Activated naive CD4-positive, alpha-beta T cell treated with anti-CD3 and anti-CD28 coated beads, Interleukin-2, amount 10 ng/mL, durations not matched to agents 7 days and 5 days (primary cell): ENCODE measurements at regions not wholly inside any gene's neighbourhood (a gene's known extent, or its start where the extent isn't known, plus 50 kb on each side); places are given as distances from the start of the nearest gene placed in this dataset.
A peak's percentile ranks its signal among the peaks of the same experiment; 100 is the strongest.

Experiments
- CTCF ChIA-PET: fragments of 350-600 bp; sonication (Branson Sonifier 250); formaldehyde crosslinking; loops from one replicate; lab custom pipeline; 2021; ENCODE audit warnings: antibody characterized with exemption; lab: Charles Lee
- DNase-seq: peaks from one replicate; pipeline ENCODE4 v3.0.0-alpha.2; 2020
- H3K27ac Mint-ChIP-seq: one replicate; pipeline ENCODE4 v1.8.0; 2021; ENCODE audit warnings: mild to moderate bottlenecking, moderate library complexity, mixed read lengths
- H3K27me3 Mint-ChIP-seq: one replicate; pipeline ENCODE4 v1.8.0; 2021; ENCODE audit warnings: mild to moderate bottlenecking, mixed read lengths
- H3K36me3 Mint-ChIP-seq: one replicate; pipeline ENCODE4 v1.8.0; 2021; ENCODE audit warnings: mixed read lengths
- H3K4me1 Mint-ChIP-seq: one replicate; pipeline ENCODE4 v1.8.0; 2021; ENCODE audit warnings: mixed read lengths
- H3K4me3 Mint-ChIP-seq: one replicate; pipeline ENCODE4 v1.8.0; 2021; ENCODE audit warnings: mild to moderate bottlenecking, moderate library complexity, mixed read lengths
- H3K9me3 Mint-ChIP-seq: one replicate; pipeline ENCODE4 v1.8.0; 2021; ENCODE audit warnings: mixed read lengths

DNA sequence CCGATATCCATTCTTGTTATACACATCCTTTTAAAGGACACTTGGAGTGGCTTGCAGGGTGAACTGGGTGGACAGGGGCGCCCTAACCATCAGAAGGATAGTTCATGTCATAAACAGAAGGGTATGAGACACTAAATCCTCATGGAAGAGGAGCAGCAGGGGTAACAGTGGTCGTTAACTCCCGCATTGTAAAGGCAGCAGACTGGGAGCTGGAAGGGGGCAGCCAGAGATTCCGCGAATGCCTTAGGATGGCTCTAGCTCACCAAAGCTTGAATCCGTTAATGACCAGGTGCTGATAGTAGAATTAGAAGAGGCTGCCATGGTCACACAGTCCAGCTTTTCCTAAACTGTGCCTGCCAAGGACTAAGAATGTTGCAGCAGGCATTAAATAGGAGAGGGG lies 85.2 kb upstream of the ANKRD34C start:
- DNase-seq = no peak
- no peaks in the 10 kb centered on the region for H3K36me3 Mint-ChIP-seq
- no peak overlapping the region for H3K27ac Mint-ChIP-seq
- CTCF ChIA-PET = interaction anchor here (2.1 kb wide), 1 partner anchor 13 kb away, joined by 6 read pairs; no protein-coding TSS in a partner anchor
- no peaks in the 10 kb centered on the region for H3K4me1 Mint-ChIP-seq
- H3K27me3 Mint-ChIP-seq = peaks cover 33% of the 10 kb centered on the region
- H3K4me3 Mint-ChIP-seq = no peak overlapping the region
- no peaks in the 10 kb centered on the region for H3K9me3 Mint-ChIP-seq

- CTCF ChIA-PET = interaction anchor here (0.6 to 1.4 kb wide), 2 partner anchors 11 to 281 kb away, joined by 3 to 7 read pairs; no protein-coding TSS in a partner anchor
- Mint-ChIP-seq H3K4me1 (no peaks in the 10 kb centered on the region), H3K27ac (no peak overlapping the region), H3K4me3 (no peak overlapping the region), H3K9me3 (no peaks in the 10 kb centered on the region), H3K36me3 (no peaks in the 10 kb centered on the region), H3K27me3 (peaks cover 33% of the 10 kb centered on the region)
- no peak for DNase-seq
Measured at GRCh38 chr15:79195802-79196201, 86.7 kb upstream of the ANKRD34C start.

DNA sequence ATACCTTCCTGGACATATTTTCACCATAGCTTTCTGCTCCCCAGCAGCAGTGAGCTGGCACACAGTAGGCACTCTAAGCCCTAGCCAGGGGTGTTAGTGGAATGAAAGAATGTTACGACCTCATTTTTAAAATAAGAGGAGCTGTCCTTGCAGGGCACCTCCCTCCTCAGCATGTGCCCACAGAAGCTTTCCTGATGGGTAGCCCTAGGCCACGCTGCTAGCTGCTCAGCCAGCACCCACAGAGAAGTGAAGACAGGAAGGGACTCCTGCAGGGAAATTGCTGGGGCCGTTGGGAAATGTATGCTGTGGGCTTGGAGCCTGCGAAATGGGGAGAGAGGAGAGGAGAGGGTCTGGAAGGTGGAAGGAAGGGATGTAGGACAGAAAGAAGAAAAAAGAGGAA lies 87.3 kb upstream of the ANKRD34C start:
- DNase-seq = no peak
- Mint-ChIP-seq H3K9me3 (no peaks in the 10 kb centered on the region), H3K4me1 (no peaks in the 10 kb centered on the region), H3K27me3 (peaks cover 32% of the 10 kb centered on the region), H3K36me3 (no peaks in the 10 kb centered on the region), H3K27ac (no peak overlapping the region), H3K4me3 (no peak overlapping the region)
- CTCF ChIA-PET = interaction anchor here (0.6 to 1.4 kb wide), 2 partner anchors 10 to 281 kb away, joined by 3 to 7 read pairs; no protein-coding TSS in a partner anchor

GRCh38 chr15:79194386-79194785 lies 88.1 kb upstream of the ANKRD34C start:
- no peak for DNase-seq
- Mint-ChIP-seq H3K4me3 (no peak overlapping the region), H3K9me3 (no peaks in the 10 kb centered on the region), H3K4me1 (no peaks in the 10 kb centered on the region), H3K36me3 (no peaks in the 10 kb centered on the region), H3K27me3 (peaks cover 32% of the 10 kb centered on the region), H3K27ac (no peak overlapping the region)
- CTCF ChIA-PET = interaction anchor here (1.4 kb wide), 1 partner anchor 10 kb away, joined by 7 read pairs; no protein-coding TSS in a partner anchor

DNA sequence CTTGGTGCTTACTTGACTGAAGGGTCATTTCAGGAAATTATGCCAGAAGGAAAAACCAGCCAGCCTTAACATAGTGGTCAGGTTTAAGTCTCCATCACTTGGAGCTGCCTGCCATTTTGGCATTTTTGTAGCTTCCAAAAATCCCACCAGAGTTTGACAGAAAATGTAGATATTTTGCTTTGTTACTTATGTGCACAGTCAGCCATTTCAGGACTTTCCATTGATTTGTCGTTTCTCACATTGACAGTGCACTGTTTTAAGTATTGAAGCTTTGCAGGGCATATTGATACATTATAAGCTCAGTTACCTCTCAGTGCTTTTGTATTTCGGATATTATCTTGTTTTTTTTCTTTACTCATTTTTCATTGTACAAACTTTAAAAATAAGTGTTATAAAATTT lies 89.0 kb upstream of the ANKRD34C start:
- peaks cover 31% of the 10 kb centered on the region for H3K27me3 Mint-ChIP-seq
- H3K4me1 Mint-ChIP-seq = no peaks in the 10 kb centered on the region
- H3K36me3 Mint-ChIP-seq = no peaks in the 10 kb centered on the region
- H3K4me3 Mint-ChIP-seq = no peak overlapping the region
- no peak for DNase-seq
- no peak overlapping the region for H3K27ac Mint-ChIP-seq
- H3K9me3 Mint-ChIP-seq = no peaks in the 10 kb centered on the region
- CTCF ChIA-PET = interaction anchor here (2.1 kb wide), 1 partner anchor 9 kb away, joined by 8 read pairs; no protein-coding TSS in a partner anchor

- no peak overlapping the region for H3K4me3 Mint-ChIP-seq
- CTCF ChIA-PET = interaction anchor here (2.1 kb wide), 1 partner anchor 8 kb away, joined by 8 read pairs; no protein-coding TSS in a partner anchor
Measured at GRCh38 chr15:79193103-79193502, 89.4 kb upstream of the ANKRD34C start.

GRCh38 chr15:79192462-79193036 lies 90.0 kb upstream of the ANKRD34C start:
- Mint-ChIP-seq H3K4me3 (no peak overlapping the region), H3K36me3 (no peaks in the 10 kb centered on the region), H3K9me3 (no peaks in the 10 kb centered on the region), H3K27ac (no peak overlapping the region), H3K4me1 (no peaks in the 10 kb centered on the region), H3K27me3 (peaks cover 28% of the 10 kb centered on the region)
- CTCF ChIA-PET = interaction anchor here (2.1 kb wide), 1 partner anchor 8 kb away, joined by 8 read pairs; no protein-coding TSS in a partner anchor
- DNase-seq = no peak

More at GRCh38 chr15:79193103-79193502, 89.4 kb upstream of the ANKRD34C start:
- no peaks in the 10 kb centered on the region for H3K9me3 Mint-ChIP-seq
- no peak for DNase-seq
- no peak overlapping the region for H3K27ac Mint-ChIP-seq
- no peaks in the 10 kb centered on the region for H3K4me1 Mint-ChIP-seq
- peaks cover 28% of the 10 kb centered on the region for H3K27me3 Mint-ChIP-seq
- H3K36me3 Mint-ChIP-seq = no peaks in the 10 kb centered on the region

- Mint-ChIP-seq H3K27ac (no peak overlapping the region), H3K36me3 (no peaks in the 10 kb centered on the region), H3K4me3 (no peak overlapping the region), H3K27me3 (peaks cover 18% of the 10 kb centered on the region), H3K4me1 (no peaks in the 10 kb centered on the region), H3K9me3 (no peaks in the 10 kb centered on the region)
- CTCF ChIA-PET = no interaction called here
- no peak for DNase-seq
Measured at GRCh38 chr15:79190093-79190492, 92.4 kb upstream of the ANKRD34C start.

- no peak for DNase-seq
- Mint-ChIP-seq H3K27ac (no peak overlapping the region), H3K4me3 (no peak overlapping the region), H3K9me3 (no peaks in the 10 kb centered on the region), H3K4me1 (no peaks in the 10 kb centered on the region), H3K36me3 (no peaks in the 10 kb centered on the region), H3K27me3 (peaks cover 22% of the 10 kb centered on the region)
- CTCF ChIA-PET = no interaction called here
Measured at GRCh38 chr15:79186616-79187015, 95.9 kb upstream of the ANKRD34C start.

DNA sequence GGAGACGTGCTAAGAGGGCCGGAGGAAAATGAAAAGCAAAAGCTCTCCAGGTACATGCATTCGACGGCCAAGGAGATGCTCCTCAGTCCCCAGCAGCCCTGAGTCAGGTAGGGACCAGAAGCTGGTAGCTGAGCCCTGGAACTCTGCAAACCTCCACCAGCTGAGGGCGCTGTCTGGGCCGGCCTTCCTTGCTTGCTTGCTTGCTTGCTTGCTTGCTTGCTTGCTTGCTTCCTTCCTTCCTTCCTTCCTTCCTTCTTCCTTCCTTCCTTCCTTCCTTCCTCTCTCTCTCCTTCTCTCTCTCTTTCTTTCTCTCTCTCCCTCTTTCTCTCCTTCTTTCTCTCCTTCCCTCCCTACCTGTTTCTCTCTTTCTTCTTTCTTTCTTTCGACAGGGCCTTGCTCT lies 94.6 kb upstream of the RASGRF1 start:
- peak; percentile 44 for DNase-seq
- no peaks in the 10 kb centered on the region for H3K9me3 Mint-ChIP-seq
- H3K4me3 Mint-ChIP-seq = no peak overlapping the region
- H3K4me1 Mint-ChIP-seq = no peaks in the 10 kb centered on the region
- H3K36me3 Mint-ChIP-seq = no peaks in the 10 kb centered on the region
- CTCF ChIA-PET = interaction anchor here (0.7 to 4.0 kb wide), 23 partner anchors 8 to 434 kb away, joined by 3 to 102 read pairs (median 5); no protein-coding TSS in a partner anchor
- H3K27ac Mint-ChIP-seq = no peak overlapping the region
- H3K27me3 Mint-ChIP-seq = peaks cover 18% of the 10 kb centered on the region

DNA sequence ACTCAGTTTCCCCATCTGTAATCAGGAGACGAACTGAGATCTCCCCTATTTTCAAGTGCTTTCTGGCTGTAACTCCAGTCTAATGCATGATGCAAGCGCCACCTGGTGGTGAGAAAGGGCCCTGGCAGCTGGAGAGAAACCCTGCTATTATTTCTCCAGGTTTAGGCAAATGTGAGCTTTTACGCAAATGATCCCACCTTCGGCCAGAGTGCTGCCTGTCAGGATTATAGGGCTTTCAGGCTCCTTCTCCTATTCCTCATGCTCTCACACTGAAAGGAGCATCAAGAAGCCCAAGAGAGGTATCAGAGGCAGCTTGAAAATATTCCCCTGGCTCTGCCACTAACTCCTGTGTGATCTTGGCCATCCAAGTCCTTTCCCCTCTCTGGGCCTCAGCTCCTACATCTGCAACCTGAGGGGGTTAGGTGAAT lies 93.9 kb upstream of the RASGRF1 start:
- peaks cover 18% of the 10 kb centered on the region for H3K27me3 Mint-ChIP-seq
- H3K4me3 Mint-ChIP-seq = no peak overlapping the region
- no peaks in the 10 kb centered on the region for H3K9me3 Mint-ChIP-seq
- no peaks in the 10 kb centered on the region for H3K4me1 Mint-ChIP-seq
- CTCF ChIA-PET = interaction anchor here (0.5 to 4.0 kb wide), 37 partner anchors 9 to 433 kb away, joined by 3 to 102 read pairs (median 4); no protein-coding TSS in a partner anchor
- H3K36me3 Mint-ChIP-seq = no peaks in the 10 kb centered on the region
- no peak overlapping the region for H3K27ac Mint-ChIP-seq
- DNase-seq = peak; percentile 79

- Mint-ChIP-seq H3K4me1 (no peaks in the 10 kb centered on the region), H3K4me3 (no peak overlapping the region), H3K9me3 (no peaks in the 10 kb centered on the region), H3K36me3 (no peaks in the 10 kb centered on the region), H3K27me3 (peaks cover 26% of the 10 kb centered on the region), H3K27ac (no peak overlapping the region)
- no peak for DNase-seq
- CTCF ChIA-PET = interaction anchor here (2.2 kb wide), 1 partner anchor 152 kb away, joined by 7 read pairs; no protein-coding TSS in a partner anchor
Measured at GRCh38 chr15:79180318-79180717, 89.7 kb upstream of the RASGRF1 start.

- peaks cover 28% of the 10 kb centered on the region for H3K27me3 Mint-ChIP-seq
- DNase-seq = no peak
- no peak overlapping the region for H3K27ac Mint-ChIP-seq
- no peak overlapping the region for H3K4me3 Mint-ChIP-seq
- H3K36me3 Mint-ChIP-seq = no peaks in the 10 kb centered on the region
- CTCF ChIA-PET = interaction anchor here (2.2 kb wide), 1 partner anchor 151 kb away, joined by 7 read pairs; no protein-coding TSS in a partner anchor
- H3K4me1 Mint-ChIP-seq = no peaks in the 10 kb centered on the region
- H3K9me3 Mint-ChIP-seq = no peaks in the 10 kb centered on the region
Measured at GRCh38 chr15:79179597-79179996, 89.0 kb upstream of the RASGRF1 start.

DNA sequence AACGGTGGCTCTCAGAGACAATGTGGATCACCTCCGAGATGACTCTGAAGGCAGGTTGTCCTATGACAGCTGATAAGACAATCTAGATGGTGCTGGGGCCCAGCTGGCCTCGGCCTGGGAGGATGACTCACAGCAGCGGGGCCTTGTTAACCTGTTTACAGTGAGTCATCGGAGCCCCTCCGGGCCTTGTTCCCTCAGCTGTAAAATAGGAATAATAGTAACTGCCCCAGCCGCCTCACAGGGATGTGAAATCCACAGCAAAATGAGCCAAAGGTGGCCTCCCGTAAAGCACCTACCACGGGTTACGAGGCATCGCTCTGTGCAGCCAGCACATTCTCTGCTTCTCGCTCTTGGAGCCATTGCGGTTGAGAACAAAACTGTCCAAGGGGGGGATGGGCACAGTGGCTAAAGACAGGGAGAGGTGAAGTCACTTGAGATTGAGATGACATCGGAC lies 88.6 kb upstream of the RASGRF1 start:
- H3K9me3 Mint-ChIP-seq = no peaks in the 10 kb centered on the region
- no peaks in the 10 kb centered on the region for H3K4me1 Mint-ChIP-seq
- no peaks in the 10 kb centered on the region for H3K36me3 Mint-ChIP-seq
- H3K27me3 Mint-ChIP-seq = peaks cover 28% of the 10 kb centered on the region
- H3K4me3 Mint-ChIP-seq = no peak overlapping the region
- CTCF ChIA-PET = no interaction called here
- DNase-seq = no peak
- no peak overlapping the region for H3K27ac Mint-ChIP-seq

- H3K4me3 Mint-ChIP-seq = no peak overlapping the region
- no peak overlapping the region for H3K27ac Mint-ChIP-seq
- no peaks in the 10 kb centered on the region for H3K9me3 Mint-ChIP-seq
- peaks cover 28% of the 10 kb centered on the region for H3K27me3 Mint-ChIP-seq
- CTCF ChIA-PET = no interaction called here
- no peaks in the 10 kb centered on the region for H3K4me1 Mint-ChIP-seq
- no peak for DNase-seq
- no peaks in the 10 kb centered on the region for H3K36me3 Mint-ChIP-seq
Measured at GRCh38 chr15:79178594-79178993, 88.0 kb upstream of the RASGRF1 start.
